ENCODE measurements at regions not wholly inside any gene's neighbourhood (a gene's known extent, or its start where the extent isn't known, plus 50 kb on each side); places are given as distances from the start of the nearest gene placed in this dataset.

DNA sequence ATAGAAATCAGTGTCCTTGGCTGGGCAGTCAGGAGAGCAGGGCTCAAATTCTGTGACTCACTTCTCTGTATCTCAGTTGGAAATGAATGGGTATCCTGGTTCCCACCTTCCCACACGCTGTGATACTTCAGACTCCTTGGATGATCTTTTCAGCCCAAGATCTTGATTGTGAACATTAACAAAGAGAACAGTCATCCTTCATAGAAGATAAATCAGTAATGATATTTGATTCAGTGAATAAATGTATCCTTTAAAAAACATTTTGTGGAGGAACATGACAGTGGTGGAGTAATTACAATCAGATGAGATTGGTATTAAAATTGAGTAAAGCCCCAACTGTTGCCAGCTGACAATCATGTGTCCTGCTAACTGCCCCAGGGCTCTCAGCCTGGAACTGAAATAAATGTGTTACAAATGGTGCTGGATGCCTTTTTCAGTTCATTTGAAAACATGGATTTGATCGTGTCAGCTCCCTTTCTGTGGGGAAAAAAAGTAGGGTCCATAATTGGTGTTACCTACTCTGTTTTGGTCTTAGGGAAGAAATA, 72.9 kb upstream of the OR5AN1 start:
- no peak overlapping the region for H3K4me3 ChIP-seq (ENCODE audit: low read depth, low read length)
- no peak overlapping the region for H3K9ac ChIP-seq
- no peaks in the 10 kb centered on the region for H3K4me1 ChIP-seq
- H3K36me3 ChIP-seq (ENCODE audit: control insufficient read depth, insufficient read depth, low read length), result no peaks in the 10 kb centered on the region
- TF ChIP-seq, protein P1, sequence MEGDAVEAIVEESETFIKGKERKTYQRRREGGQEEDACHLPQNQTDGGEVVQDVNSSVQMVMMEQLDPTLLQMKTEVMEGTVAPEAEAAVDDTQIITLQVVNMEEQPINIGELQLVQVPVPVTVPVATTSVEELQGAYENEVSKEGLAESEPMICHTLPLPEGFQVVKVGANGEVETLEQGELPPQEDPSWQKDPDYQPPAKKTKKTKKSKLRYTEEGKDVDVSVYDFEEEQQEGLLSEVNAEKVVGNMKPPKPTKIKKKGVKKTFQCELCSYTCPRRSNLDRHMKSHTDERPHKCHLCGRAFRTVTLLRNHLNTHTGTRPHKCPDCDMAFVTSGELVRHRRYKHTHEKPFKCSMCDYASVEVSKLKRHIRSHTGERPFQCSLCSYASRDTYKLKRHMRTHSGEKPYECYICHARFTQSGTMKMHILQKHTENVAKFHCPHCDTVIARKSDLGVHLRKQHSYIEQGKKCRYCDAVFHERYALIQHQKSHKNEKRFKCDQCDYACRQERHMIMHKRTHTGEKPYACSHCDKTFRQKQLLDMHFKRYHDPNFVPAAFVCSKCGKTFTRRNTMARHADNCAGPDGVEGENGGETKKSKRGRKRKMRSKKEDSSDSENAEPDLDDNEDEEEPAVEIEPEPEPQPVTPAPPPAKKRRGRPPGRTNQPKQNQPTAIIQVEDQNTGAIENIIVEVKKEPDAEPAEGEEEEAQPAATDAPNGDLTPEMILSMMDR (IDR thresholded peaks at IDR 0.05), result no peak
- no peak overlapping the region for H2AFZ ChIP-seq
- H3K27ac ChIP-seq, result no peak overlapping the region
- no peak overlapping the region for H3K4me2 ChIP-seq (ENCODE audit: low read length)
- H3K27me3 ChIP-seq (ENCODE audit: control insufficient read depth, insufficient read depth, low read length), result no peaks in the 10 kb centered on the region
- no peaks in the 10 kb centered on the region for H3K79me2 ChIP-seq
- no peaks in the 10 kb centered on the region for H3K9me3 ChIP-seq (ENCODE audit: control insufficient read depth, low read length)

DNA sequence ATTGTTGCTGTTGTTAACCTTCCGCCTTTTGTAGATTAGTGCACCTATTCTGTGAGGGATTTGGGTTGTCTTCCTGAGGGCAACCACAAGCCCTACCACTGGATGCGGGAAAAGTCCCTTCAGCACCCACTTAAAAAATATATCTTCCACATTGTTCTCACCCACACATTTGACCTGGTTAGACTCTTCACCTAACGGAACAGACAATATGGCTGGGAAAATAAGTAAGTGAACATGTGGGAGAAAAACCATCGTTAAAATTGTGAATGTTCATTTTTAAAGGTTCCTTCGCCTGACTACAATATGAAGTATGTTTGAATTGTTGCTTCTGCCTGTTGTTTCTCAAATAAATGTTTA, 72.0 kb upstream of the MPEG1 start:
- Histone ChIP-seq H2AFZ (no peak overlapping the region), H3K9ac (no peak overlapping the region), H3K4me1 (no peaks in the 10 kb centered on the region), H3K4me2 (ENCODE audit: low read length) (no peak overlapping the region), H3K4me3 (ENCODE audit: low read depth, low read length) (no peak overlapping the region), H3K36me3 (ENCODE audit: control insufficient read depth, insufficient read depth, low read length) (no peaks in the 10 kb centered on the region), H3K79me2 (no peaks in the 10 kb centered on the region), H3K9me3 (ENCODE audit: control insufficient read depth, low read length) (no peaks in the 10 kb centered on the region), H3K27me3 (ENCODE audit: control insufficient read depth, insufficient read depth, low read length) (no peaks in the 10 kb centered on the region), H3K27ac (no peak overlapping the region)
- TF ChIP-seq, protein P1 (IDR thresholded peaks at IDR 0.05), result no peak

DNA sequence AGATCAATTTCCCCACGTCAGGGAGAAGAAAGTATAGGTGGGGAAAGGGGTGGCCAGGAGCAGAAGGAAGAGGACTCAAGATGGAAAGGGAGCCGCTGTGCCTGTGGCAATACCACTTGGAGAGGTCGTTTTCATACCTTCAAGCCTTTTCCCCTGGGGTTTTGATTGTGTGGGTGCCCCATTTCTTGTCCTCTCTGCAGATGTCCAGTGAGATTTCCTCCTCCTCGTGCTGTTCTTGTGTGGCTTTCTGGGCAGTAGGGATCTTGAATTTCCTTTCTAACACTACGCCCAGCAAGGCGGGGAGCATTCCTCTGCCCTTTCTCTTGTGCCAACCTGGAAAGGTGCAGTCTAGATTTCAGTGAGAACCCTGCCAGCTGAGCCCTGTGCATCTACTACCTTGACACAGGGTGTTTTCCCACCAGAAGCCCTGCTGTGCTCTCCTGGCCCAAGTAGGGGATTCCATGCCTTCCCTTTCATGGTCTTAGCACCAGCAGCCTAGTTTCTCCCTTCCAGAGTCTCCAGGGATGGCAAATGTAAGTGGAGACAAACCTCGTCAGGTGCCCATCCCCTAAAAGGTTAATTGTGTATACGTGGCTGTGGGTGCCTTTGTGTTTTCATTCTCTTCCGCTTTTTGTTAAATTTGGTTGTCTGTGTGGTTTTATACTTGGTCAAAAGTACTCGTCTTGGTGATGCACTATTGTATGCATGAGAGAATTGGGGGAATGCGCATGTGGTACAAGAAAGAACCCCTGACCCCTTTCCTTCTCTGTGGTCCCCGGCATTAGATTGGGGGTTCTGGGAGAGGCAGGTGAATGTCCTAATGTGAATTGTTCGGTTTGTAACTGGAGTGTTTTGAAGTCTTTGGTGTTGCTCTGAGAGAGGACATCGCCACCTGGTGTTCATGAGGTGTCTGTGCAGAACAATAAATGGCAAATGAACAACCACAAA, 71.4 kb upstream of the MPEG1 start:
- no peak overlapping the region for H3K4me3 ChIP-seq (ENCODE audit: low read depth, low read length)

DNA sequence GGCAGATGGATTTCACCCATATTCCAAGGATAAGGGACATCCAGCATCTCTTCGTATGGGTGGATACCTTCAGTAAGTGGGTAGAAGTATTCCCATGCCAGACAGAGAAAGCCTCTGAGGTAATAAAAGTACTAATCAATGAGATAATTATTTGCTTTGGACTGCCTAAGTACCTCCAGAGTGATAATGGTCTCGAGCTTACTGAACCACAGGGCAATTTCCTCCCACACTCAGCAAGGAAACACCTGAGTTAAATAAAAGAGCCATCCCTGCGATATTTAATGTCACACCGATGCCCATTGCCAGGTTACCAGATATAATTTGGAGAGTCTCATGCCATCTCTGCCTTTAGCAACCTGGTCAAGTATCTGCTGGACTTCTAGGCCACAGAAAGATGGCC, 70.6 kb upstream of the MPEG1 start:
- no peaks in the 10 kb centered on the region for H3K27me3 ChIP-seq (ENCODE audit: control insufficient read depth, insufficient read depth, low read length)
- H3K9me3 ChIP-seq (ENCODE audit: control insufficient read depth, low read length), result no peaks in the 10 kb centered on the region
- H3K9ac ChIP-seq, result no peak overlapping the region
- H3K4me1 ChIP-seq, result no peaks in the 10 kb centered on the region
- H3K36me3 ChIP-seq (ENCODE audit: control insufficient read depth, insufficient read depth, low read length), result no peaks in the 10 kb centered on the region
- no peaks in the 10 kb centered on the region for H3K79me2 ChIP-seq
- H3K4me3 ChIP-seq (ENCODE audit: low read depth, low read length), result no peak overlapping the region
- H3K27ac ChIP-seq, result no peak overlapping the region
- H3K4me2 ChIP-seq (ENCODE audit: low read length), result no peak overlapping the region
- no peak overlapping the region for H2AFZ ChIP-seq
- TF ChIP-seq, protein P1 (IDR thresholded peaks at IDR 0.05), result no peak

More for the DNA sequence above, 71.4 kb upstream of the MPEG1 start:
- Histone ChIP-seq H3K36me3 (ENCODE audit: control insufficient read depth, insufficient read depth, low read length) (no peaks in the 10 kb centered on the region), H2AFZ (peak overlapping the region; percentile 34), H3K79me2 (no peaks in the 10 kb centered on the region), H3K9ac (no peak overlapping the region), H3K27ac (no peak overlapping the region), H3K27me3 (ENCODE audit: control insufficient read depth, insufficient read depth, low read length) (no peaks in the 10 kb centered on the region), H3K4me1 (no peaks in the 10 kb centered on the region), H3K9me3 (ENCODE audit: control insufficient read depth, low read length) (no peaks in the 10 kb centered on the region), H3K4me2 (ENCODE audit: low read length) (no peak overlapping the region)
- TF ChIP-seq, protein P1 (IDR thresholded peaks at IDR 0.05), result peak; percentile 48
